ENCODE measurements at regions not wholly inside any gene's neighbourhood (a gene's known extent, or its start where the extent isn't known, plus 50 kb on each side); places are given as distances from the start of the nearest gene placed in this dataset.

DNA sequence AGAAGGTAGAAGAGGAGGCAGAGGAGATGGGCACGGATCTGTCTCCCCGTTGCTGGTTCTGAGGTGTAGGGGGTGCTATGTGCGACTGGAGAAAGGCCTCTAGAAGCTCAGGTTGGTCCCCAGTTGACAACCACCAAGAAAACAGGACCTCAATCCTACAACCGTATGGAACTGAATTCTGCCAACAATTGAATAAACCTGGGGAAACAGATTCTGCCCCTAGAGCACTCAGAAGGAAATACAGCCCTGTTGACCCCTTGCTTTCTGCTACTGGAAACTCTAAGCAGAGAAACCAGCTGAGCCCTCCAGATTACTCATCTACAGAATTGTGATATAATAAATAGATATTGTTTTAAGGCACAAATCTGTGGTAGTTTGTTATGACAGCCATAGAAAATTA is 313.0 kb upstream of the GOT2 start (continued):
- TF ChIP-seq ZNF382 (CRISPR knock-in tag; IDR thresholded peaks at IDR 0.05; ENCODE audit: borderline replicate concordance), result no peak

DNA sequence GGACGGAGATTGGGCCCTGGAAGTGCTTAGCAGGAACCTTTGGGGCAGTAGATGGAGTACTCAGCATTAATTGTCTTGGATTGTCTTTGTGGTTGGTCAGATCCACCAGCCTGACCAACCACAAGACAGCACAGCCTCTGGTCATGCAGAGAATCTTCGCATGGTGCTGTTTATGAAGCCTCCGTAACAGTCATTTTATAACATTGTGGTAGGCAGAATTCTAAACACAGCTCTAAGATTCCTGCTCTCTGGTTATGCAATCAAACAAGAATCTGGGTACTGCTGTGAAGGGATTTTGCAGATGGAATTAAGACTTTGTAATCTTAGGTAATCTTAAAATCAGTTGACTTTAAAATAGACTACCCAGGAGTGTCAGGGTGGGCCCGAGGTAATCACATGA is 312.2 kb upstream of the GOT2 start:
- Histone ChIP-seq H3K9ac (ENCODE audit: insufficient read depth, low read depth, low read length) (no peak overlapping the region), H3K4me3 (replicated peaks in 1 of 3; ENCODE audit: insufficient read depth in 1 of 3, low read depth in 2 of 3, low read length in 3 of 3) (no peak overlapping the region), H4K20me1 (ENCODE audit: insufficient read depth, low read length) (no peaks in the 10 kb centered on the region), H3K9me3 (ENCODE audit: low read length) (no peaks in the 10 kb centered on the region), H3K4me1 (ENCODE audit: insufficient read depth, low read length) (no peaks in the 10 kb centered on the region), H3K36me3 (replicated peaks in 1 of 2; ENCODE audit: control insufficient read depth in 1 of 2, insufficient read depth in 2 of 2, low read length in 2 of 2) (no peaks in the 10 kb centered on the region), H2AFZ (ENCODE audit: low read length) (no peak overlapping the region), H3K27me3 (ENCODE audit: control insufficient read depth in 1 of 2, insufficient read depth in 2 of 2, low read length in 2 of 2) (no peaks in the 10 kb centered on the region), H3K79me2 (ENCODE audit: insufficient read depth, low read length) (no peaks in the 10 kb centered on the region), H3K27ac (ENCODE audit: extremely low read length, insufficient read depth, low read length) (no peak overlapping the region), H3K4me2 (ENCODE audit: low read depth, low read length) (no peak overlapping the region)
- ChIA-PET CTCF (ENCODE audit: low intra/inter-chr PET ratio, low total read pairs) (no interaction called here), POLR2A (no interaction called here)
- intact Hi-C loops (cut with micrococcal nuclease; ENCODE audit: unreplicated experiment) (no loop called here), in situ Hi-C loops (cut with HindIII; ENCODE audit: extremely low pct_ligation_motif_present, low pct_unique_long_range_greater_than_20kb) (no loop called here)
- ATAC-seq (no peak), DNase-seq (ENCODE audit: low spot score) (no peak), FAIRE-seq (no peak)
- no TSS peak for BruUV-seq (replicated peaks)
- WGBS (ENCODE audit: low lambda C conversion rate), result 28% methylated on average over 4 of the region's 4 CpGs
- TF ChIP-seq ZNF317 (CRISPR knock-in tag; IDR thresholded peaks at IDR 0.05), result no peak
- TF ChIP-seq, protein P1, sequence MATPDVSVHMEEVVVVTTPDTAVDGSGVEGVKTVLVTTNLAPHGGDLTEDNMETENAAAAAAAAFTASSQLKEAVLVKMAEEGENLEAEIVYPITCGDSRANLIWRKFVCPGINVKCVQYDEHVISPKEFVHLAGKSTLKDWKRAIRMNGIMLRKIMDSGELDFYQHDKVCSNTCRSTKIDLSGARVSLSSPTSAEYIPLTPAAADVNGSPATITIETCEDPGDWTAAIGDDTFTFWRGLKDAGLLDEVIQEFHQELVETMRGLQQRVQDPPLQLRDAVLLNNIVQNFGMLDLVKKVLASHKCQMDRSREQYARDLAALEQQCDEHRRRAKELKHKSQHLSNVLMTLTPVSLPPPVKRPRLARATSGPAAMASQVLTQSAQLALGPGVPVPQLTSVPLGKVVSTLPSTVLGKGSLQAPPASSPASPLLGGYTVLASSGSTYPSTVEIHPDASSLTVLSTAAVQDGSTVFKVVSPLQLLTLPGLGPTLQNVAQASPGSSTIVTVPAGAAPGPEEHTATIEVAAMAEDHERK (CRISPR knock-in tag; IDR thresholded peaks at IDR 0.05; ENCODE audit: low read depth), result no peak
- TF ChIP-seq, protein P2, sequence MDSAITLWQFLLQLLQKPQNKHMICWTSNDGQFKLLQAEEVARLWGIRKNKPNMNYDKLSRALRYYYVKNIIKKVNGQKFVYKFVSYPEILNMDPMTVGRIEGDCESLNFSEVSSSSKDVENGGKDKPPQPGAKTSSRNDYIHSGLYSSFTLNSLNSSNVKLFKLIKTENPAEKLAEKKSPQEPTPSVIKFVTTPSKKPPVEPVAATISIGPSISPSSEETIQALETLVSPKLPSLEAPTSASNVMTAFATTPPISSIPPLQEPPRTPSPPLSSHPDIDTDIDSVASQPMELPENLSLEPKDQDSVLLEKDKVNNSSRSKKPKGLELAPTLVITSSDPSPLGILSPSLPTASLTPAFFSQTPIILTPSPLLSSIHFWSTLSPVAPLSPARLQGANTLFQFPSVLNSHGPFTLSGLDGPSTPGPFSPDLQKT (CRISPR knock-in tag; IDR thresholded peaks at IDR 0.05; ENCODE audit: borderline replicate concordance), result no peak
- TF ChIP-seq, protein P3, sequence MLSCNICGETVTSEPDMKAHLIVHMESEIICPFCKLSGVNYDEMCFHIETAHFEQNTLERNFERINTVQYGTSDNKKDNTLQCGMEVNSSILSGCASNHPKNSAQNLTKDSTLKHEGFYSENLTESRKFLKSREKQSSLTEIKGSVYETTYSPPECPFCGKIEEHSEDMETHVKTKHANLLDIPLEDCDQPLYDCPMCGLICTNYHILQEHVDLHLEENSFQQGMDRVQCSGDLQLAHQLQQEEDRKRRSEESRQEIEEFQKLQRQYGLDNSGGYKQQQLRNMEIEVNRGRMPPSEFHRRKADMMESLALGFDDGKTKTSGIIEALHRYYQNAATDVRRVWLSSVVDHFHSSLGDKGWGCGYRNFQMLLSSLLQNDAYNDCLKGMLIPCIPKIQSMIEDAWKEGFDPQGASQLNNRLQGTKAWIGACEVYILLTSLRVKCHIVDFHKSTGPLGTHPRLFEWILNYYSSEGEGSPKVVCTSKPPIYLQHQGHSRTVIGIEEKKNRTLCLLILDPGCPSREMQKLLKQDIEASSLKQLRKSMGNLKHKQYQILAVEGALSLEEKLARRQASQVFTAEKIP (CRISPR knock-in tag; IDR thresholded peaks at IDR 0.05; ENCODE audit: borderline replicate concordance), result no peak
- no peak for TF ChIP-seq HOXA3 (CRISPR knock-in tag; IDR thresholded peaks at IDR 0.05)
- TF ChIP-seq, protein P4, sequence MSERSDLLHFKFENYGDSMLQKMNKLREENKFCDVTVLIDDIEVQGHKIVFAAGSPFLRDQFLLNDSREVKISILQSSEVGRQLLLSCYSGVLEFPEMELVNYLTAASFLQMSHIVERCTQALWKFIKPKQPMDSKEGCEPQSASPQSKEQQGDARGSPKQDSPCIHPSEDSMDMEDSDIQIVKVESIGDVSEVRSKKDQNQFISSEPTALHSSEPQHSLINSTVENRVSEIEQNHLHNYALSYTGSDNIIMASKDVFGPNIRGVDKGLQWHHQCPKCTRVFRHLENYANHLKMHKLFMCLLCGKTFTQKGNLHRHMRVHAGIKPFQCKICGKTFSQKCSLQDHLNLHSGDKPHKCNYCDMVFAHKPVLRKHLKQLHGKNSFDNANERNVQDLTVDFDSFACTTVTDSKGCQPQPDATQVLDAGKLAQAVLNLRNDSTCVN (CRISPR knock-in tag; IDR thresholded peaks at IDR 0.05; ENCODE audit: borderline replicate concordance), result no peak
- TF ChIP-seq ZNF564 (CRISPR knock-in tag; IDR thresholded peaks at IDR 0.05), result no peak
- no peak for TF ChIP-seq ZKSCAN5 (CRISPR knock-in tag; IDR thresholded peaks at IDR 0.05)
- no peak for TF ChIP-seq REPIN1 (CRISPR knock-in tag; IDR thresholded peaks at IDR 0.05; ENCODE audit: borderline replicate concordance, low read depth)
- TF ChIP-seq, protein P5, sequence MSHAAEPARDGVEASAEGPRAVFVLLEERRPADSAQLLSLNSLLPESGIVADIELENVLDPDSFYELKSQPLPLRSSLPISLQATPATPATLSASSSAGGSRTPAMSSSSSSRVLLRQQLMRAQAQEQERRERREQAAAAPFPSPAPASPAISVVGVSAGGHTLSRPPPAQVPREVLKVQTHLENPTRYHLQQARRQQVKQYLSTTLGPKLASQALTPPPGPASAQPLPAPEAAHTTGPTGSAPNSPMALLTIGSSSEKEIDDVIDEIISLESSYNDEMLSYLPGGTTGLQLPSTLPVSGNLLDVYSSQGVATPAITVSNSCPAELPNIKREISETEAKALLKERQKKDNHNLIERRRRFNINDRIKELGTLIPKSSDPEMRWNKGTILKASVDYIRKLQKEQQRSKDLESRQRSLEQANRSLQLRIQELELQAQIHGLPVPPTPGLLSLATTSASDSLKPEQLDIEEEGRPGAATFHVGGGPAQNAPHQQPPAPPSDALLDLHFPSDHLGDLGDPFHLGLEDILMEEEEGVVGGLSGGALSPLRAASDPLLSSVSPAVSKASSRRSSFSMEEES (CRISPR knock-in tag; IDR thresholded peaks at IDR 0.05), result no peak
- no peak for TF ChIP-seq TGIF2 (CRISPR knock-in tag; IDR thresholded peaks at IDR 0.05)
- no peak for TF ChIP-seq CHD4 (IDR thresholded peaks at IDR 0.05; ENCODE audit: borderline replicate concordance, low read length)
- no peak for TF ChIP-seq SMARCE1 (IDR thresholded peaks at IDR 0.05; ENCODE audit: borderline replicate concordance)
- TF ChIP-seq, protein P6, sequence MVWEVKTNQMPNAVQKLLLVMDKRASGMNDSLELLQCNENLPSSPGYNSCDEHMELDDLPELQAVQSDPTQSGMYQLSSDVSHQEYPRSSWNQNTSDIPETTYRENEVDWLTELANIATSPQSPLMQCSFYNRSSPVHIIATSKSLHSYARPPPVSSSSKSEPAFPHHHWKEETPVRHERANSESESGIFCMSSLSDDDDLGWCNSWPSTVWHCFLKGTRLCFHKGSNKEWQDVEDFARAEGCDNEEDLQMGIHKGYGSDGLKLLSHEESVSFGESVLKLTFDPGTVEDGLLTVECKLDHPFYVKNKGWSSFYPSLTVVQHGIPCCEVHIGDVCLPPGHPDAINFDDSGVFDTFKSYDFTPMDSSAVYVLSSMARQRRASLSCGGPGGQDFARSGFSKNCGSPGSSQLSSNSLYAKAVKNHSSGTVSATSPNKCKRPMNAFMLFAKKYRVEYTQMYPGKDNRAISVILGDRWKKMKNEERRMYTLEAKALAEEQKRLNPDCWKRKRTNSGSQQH (CRISPR knock-in tag; IDR thresholded peaks at IDR 0.05; ENCODE audit: low read depth), result no peak
- no peak for TF ChIP-seq RBAK (CRISPR knock-in tag; IDR thresholded peaks at IDR 0.05)

Measured in HepG2 (cell line).